ENCODE measurements at regions not wholly inside any gene's neighbourhood (a gene's known extent, or its start where the extent isn't known, plus 50 kb on each side); places are given as distances from the start of the nearest gene placed in this dataset.

DNA sequence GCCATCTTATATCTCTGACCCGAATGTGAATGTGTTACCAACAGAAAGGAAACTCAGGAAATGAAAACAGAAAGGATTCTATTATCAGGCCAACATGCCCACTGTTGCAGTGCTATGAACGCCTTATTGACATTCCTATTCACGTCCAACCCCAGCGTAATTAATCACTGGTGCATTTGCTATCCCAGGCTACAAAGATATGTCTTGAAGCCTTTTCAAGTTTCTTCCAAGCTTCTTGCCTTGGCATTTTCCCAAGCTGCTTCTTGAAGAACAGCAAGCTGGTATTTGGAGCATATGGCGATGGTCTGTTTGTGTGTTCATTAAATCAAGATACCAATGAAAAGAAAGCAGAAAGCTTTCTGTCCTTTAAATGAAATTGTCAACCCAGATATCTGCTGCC, 579.2 kb upstream of the ZNF462 start:
- DNase-seq = no peak

DNA sequence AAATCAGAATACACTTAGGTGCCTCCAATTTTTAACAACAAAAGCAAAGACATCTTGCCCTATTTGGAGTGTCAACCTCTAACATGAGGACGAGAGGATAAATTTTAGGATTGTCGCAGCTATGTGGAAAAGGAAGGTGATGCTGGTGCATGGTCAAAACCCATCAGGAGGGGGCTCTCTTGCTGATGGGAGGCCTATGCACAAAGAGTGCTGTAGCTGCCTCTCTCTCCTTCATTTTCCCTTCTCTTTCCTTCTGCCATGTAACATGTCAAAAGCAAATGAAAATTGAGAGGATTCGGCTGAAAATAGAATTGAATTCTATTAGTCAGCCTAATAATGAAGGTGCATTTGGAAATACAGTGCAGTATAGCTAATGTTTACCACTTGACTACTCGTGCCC, 578.7 kb upstream of the ZNF462 start:
- DNase-seq = no peak

DNA sequence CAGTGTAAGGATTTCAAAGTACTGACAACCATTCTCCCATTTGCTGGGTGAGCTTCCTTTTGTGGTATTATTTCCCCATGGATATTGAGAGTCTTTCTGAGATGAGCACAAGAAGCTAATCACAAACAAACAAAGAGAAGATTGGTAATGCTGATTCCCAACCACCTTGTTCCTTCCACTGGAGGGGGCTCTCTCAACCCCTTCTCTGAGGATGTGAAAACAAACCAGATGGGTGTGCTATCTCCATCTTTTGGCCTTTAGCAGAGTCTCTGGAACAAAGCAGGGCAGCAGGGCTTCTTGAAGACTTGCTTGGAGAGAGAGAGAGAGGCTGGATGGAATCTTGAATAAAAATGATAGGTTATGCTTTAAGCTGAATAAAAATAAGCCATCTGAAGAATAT, 576.7 kb upstream of the ZNF462 start:
- no peak for DNase-seq

DNA sequence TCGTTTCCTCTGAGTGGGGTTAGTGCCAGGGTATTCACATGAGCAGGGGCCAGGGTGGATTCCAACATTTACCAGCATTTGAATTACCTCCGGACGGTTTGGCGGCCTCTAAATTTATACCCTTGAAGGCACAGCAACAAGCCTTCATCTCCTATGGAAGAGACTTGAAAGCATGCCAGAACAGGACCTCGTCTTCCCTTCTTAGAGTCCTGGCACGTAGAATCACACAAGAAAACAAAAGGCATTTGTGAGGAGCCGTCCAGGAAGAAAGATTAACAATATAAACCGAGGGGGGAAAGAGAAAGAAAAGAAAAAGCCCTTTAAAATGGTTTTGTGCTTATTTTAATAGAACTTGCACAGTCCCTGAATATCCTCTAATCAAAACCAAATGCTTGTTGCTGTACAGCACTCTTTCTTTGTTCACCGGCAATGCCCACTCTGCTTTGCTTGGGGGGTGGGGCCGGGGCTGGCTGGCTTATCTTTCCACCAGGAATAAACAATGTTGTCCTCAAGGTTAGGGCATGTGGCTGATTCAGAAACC, 575.8 kb upstream of the ZNF462 start:
- DNase-seq = no peak

DNA sequence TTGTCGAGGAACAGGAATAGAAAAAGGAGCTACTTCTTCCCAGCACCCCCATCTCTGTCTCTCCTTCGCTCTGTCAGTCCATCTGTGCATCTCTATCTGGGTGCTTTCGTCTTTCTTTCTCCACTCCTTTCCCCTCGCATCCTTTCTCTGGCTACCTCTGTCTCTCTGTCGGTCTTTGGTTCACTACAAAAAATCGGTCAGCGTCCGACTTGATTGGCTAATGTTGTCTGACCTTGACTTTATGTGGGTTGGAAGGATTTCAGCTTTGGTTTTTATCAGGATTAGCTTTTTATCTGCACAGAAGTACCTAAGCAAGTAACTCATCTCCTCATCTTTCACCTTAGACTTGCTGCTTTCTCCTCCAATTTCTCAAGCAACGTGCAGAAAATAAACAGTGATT, 575.2 kb upstream of the ZNF462 start:
- no peak for DNase-seq

DNA sequence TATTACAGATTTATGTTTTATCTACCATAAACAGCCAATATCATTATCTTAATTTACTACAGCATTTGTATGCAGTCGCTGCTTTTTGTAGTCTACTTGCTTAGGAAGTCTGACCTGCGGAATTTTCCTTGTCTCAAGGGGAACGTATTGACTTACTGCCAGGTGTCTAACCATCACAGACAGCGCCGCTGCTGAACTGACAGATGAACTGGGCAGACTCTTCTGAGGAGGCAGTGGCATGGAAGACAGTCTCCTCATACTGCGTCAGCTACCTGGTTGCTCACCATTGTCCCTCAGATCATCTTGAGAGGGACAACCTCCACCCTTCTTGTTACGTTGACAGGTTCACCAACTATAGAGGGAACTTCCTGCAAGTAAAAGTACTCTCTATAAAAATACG, 574.3 kb upstream of the ZNF462 start:
- no peak for DNase-seq

DNA sequence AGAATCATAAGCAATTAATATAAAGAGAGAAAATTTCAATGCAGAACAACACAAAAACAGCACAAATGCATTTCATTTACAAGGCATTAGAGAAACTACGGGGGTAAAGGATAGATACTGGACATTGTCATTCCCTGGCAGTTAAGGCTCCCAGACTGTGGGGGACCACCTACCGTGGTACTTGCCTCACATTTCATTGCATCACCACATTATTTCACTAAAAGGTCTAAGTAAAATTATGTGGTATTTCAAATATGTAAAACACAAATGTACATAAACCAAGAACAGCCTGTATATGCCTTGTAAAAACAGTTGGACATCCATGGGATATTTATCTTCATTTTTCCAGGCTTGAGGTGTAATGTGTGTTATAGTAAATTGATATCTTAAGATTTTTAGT, 571.2 kb upstream of the ZNF462 start:
- DNase-seq = no peak

DNA sequence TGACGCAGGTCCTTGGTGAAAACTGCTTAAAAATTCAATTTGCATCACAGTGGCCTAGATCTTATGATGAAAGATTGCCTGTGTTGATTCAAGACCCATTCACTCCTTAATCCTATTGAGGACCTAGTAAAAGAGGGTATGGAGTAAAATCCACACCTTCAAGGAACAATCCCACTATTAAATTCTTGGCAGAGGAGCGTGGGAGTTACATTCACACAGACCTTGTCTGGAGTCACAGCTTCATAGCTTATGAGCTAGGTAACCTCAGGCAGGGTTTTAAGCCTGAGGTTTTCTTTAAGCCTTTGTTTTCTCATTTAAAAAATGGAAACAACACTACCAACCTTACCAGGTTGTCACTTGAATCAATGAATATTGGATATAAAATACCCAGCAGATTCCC, 566.5 kb upstream of the ZNF462 start:
- no peak for DNase-seq

DNA sequence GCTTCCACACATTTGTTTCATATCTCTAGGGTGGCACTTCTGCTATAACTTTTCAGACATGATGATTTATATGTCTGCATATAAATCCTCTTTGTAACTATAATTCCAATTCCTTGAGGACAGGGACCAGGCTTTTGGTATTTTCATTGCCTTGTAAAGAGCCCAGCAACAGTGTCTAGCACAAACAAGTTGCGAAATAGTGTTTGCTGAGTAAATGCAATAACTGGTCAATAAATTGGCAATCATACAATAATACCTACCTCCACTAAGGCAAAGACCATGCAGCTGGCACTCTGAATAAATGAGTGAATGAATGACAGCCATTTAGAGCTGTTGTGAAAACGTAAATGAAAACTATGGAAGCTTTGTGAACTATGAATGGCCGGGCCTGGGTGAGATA, 564.0 kb upstream of the ZNF462 start:
- no peak for DNase-seq

DNA sequence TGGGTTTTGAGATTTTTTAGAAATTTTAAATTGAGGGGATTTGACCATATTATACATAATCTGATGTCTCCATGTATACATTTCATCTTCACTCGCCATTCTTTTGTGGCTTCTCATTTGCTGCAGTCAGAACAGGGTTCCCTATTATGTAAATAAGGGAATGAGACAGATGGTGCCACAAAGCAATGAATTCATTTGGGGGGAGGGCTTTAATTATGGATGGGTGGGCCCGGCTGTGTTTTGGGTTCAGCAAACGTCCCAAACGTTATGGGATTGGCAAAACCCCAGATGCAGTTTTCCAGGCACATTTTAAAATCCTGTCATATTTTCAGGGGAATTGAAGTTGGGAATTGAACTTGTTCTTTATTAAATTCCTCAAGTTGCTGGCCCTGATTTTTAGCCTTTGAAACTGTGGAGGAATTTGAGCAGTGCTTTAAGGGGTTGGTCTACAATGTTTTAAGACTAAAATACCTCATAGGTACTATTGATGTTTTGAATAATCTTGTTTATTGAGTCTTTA, 558.5 kb upstream of the ZNF462 start:
- DNase-seq = no peak

DNA sequence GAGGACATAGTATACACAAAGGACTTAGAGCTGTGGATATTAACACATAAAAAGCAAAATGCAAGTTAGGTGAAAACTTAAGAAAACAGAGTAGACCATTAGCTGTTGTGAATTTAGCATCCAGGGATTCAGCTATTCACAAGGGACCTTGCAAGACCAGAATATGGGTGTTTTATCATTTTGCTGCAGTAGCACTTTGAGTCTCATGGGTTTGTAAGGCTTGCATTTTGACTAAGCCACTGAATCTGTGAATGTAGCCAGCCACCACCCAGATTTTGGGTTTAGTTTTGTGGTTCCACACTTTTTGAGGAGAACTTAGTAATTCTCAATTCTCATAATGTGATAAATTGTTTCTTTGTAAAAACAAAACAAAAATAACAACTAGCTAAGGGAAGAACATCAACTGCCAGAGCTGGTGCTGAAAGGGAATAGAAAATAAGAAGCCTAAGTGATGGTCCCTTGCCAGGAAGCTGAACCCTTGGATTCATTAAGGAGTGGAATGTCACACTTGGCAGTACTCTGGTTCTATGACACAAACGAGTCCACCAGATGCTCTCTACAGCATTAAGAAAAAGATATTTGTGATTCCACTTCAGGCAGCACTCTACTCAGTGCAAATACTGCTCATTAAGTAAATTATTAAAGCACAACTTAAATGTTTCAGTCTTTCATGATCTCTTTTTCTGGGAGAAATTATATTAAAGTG, 557.4 kb upstream of the ZNF462 start:
- no peak for DNase-seq

DNA sequence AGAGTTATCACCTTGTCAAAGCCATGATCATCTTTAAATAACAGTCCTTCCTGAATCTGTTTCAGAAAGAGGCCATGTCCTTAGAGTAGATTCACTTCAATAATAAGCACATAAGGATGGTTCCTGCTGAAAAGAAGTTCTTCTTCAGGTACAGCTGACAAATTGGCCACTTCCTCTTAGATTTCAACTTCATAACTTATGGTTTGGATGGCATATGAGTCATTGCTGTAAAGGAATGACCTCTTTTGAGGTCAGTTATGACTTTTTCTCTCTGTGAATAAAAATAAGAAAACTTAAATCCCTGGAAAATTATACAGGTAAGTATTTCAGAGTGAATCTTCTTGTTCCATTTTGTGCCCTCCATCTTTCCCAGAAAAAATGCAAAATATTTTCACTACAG, 555.3 kb upstream of the ZNF462 start:
- no peak for DNase-seq

DNA sequence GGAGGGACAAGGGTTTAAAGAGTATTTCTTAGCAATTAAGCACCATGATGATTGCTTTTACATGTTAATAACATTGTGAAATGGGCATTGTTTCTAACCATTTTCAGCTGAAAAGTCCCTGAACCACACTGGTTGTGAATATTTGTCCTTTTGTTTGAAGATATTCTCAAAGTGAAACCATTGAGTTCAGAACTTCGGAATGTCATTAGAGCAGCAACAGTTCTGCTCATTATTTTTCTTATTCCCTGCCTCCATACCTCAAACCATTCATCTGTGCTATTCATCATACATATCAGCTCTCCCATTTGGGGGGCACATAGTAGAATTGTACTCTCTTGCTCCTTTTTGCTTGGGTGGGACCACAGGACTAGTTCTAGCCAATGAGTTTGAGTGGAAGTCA, 553.0 kb upstream of the ZNF462 start:
- no peak for DNase-seq

DNA sequence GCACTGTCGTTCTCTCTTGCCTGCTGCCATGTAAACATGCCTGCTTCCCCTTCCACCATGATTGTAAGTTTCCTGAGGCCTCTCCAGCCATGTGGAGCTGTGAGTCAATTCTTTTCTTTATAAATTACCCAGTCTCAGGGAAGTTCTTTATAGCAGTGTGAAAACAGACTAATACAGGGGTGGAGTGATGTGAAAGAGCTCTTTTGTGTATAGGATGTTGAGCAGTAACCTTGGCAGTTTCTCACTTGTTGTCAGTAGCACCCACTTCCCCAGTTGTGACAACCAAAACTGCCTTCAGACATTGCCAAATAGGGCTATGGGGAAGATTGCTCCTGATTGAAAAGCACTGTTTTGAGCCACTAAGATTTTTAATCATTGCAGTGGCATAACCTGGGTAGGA, 552.2 kb upstream of the ZNF462 start:
- peak in 1 of 2 donors; percentile 20 for DNase-seq

DNA sequence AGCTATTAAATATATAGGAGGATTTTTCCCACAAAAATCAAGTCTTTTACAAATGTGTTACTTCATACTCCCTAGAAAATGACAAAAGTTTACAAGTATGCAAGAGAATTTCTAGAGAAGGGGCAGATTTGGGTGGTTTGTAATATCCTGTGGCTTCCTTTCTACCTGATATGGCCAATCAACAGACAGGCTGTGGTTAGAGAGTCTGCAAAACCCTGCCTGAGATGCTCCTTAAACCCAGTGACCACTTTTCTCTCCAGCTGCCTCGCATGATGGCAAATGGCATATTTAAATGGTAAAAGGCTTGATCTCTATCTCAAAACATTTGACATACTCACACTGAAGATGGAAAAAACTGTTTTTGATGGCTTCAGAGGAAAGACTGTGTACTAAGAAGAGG, 550.1 kb upstream of the ZNF462 start:
- DNase-seq = peak in 1 of 2 donors; percentile 10

DNA sequence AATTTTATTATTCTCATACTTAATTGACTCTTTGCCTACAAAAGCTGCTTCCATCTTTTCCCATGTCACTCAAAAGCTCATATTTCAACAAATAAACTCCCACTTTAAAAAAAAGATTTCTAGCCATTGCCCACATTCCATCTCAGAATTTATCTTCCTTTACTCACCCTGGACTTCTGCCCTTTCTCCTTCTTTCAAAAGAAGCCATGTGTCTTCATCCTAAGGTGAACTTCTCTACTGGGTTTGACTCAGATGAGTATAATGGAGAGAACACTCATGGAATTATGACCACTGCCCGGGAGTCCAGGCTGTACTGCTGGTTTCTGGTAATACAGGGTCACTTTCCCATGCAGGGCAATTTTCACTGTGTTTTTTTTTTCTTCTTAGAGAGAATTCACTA, 548.5 kb upstream of the ZNF462 start:
- DNase-seq = no peak

DNA sequence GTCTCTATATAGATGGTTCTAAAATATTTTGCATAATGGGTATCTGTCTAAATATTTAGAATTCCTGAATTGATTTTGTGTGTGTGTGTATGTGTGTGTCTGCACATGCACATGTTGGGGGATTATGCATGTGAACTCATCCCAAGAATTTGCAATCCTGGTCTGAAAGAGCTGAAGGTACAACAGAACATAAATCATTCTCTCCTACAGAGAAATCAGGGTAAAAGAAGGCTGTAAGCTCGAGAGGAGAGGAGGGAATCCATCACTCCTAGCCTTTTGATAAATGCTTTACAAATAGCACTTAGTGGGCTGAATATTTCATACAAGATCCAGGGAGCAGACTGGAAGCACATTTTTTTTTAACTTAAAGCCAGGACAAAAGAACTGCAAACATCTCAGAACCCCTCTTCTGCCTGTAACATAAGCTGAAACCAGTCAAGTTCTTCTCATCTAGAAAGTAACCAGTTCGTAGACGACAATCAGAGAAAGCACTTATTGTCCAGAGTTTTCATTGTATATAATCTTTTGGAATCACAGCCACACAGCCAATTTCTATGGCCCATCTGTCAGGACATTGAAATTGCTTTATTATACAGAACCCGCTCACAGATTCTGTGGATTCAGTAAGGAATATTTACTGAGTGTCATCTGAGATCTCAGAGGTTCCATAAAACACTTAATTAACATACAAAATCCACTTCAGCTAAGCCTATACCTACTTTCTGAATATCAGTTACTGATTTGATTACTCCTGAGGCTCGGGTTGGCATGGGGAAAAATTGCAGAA, 541.4 kb upstream of the ZNF462 start:
- DNase-seq = no peak

DNA sequence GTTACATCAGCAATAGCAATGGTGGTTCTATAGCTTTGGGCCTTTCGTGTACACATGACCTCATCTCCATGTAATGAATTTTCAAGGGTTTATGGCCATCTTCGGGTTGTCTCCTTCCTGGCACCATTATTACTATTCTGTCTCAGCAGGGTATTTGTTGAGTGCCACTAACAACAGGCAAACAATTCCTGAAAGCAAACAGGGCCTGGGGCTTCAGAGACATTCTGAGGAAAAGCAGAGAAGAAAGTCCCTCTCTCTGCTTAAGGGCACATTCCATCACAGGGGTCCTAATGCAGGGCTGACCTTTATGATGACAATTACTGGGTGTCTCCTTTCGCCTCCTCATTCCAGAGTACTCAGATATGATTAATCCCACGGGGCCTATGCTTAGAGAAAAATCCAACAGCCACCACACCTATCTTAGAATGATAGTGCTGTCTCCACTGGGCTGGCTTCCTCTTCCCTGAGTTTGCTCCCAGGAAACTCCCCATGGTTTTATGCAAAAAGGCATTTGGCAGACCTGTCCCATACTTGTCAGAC, 540.2 kb upstream of the ZNF462 start:
- no peak for DNase-seq

DNA sequence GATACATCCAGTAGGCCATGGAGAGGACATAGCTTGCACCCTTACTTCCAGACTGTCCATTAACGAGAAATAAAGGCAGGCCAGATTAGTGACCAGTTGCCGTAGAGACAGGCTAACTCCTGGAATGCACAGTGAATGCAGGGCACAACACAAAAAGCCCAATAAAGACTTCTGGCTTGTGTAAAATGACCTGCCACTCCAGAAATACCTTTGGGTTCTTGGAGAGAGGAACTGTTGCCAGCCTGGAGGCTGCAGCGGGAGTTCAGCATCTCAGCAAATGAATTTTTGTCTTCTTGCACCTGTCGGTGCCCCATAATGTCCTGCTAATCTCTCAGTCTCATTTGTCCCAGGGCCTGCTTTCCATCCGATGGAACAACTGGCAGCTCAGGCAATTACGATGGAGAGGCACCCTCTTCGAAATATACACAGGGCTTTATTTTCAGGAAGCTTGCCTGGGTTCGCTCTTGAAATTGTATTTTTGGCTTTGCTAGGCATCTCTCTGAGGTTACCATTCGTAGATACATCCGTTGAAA, 538.8 kb upstream of the ZNF462 start:
- no peak for DNase-seq

DNA sequence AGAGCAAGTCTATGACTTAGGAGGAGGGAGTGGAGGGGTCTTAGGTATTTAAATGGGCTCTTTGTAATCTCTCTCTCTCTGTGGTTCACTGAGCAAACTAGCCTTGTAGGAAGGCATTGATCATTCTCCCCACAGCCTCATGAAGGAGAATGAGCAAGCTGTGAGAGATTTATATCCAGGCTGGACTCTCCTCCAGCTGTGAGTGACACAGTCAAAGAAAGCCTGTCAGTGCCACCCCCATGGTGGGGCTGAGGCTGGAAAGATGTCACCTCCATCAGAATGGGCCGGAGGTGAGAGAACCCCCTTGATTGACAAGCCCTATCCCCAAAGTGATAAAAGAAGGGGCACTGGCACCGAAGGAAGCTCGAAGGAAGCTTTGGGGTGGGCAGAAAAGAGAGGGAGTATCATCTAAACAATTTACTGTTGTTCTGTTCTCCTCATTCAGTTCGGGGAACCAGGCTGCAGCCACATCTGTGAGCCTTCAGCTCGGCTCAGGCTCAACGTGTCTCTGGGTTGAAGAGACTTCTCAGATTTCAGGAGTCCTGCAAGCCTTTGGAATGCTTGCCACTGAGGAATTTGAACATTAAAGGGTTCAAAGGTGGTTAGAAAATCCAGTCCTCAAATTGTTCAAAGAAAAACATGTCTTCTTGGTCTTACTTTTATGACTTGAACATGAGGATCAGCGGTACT, 538.2 kb upstream of the ZNF462 start:
- DNase-seq = no peak

DNA sequence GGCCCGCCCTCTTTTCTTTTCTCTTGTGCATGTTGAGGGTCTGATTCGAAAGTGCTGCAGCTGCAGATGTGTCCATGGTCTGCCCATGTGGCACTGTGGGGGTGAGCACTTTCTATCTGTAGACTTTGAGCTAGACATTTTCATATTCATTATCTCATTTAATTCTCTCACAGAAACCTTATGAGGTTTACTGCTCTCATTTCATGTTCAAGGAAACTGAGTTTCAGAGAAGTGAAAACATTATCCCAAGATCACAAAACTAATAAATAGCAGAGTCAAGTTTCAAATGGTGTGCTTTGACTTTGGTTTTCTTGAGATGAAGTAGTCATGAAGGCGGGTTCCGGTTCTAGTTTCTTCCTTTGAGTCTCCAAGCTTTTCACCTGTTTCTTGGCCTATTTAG, 536.5 kb upstream of the ZNF462 start:
- no peak for DNase-seq

DNA sequence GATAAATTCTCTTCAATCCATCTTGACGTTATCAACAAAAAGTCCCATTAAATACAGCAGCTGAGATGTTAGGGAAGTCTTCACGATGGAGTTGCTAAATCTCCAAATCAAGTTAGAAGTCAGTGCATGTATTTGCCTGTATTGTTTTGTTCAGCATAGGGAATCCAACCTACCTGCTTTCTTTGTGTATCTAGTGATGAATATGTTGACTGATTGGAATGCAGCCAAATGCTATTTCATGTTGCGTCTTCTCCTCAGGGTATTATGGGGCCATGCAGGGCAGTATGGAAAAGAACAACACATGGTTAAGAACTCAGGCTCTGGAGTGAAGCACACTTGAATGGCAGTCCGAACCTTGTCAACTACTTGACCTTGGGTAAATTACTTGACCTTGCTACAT, 529.5 kb upstream of the ZNF462 start:
- DNase-seq = no peak

DNA sequence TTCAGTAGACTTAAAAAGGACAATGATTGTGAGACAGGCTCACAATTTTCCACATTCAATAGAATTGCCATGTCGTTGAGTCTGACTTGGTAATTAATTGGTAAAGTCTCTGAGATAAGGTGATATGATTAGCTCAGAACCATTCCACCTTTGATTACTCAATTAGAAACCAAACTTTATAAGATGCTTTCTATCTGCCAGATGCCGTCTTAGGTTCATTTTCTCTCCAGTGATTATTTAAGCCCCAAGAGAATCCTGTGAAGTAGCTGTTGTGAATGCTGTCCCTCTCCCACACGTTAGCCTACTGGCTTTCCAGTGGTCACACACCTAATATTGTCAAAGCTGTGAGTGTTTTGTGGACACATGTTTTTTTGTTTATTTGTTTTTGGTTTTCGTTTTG, 528.9 kb upstream of the ZNF462 start:
- DNase-seq = no peak
